AG20443 (cell line): ENCODE measurements at regions not wholly inside any gene's neighbourhood (a gene's known extent, or its start where the extent isn't known, plus 50 kb on each side); places are given as distances from the start of the nearest gene placed in this dataset.
A peak's percentile ranks its signal among the peaks of the same experiment; 100 is the strongest.

Experiments used
- DNase-seq: peaks from one replicate; pipeline ENCODE4 v3.0.0; 2012; ENCODE audit warnings: low spot score, mixed read lengths

DNA sequence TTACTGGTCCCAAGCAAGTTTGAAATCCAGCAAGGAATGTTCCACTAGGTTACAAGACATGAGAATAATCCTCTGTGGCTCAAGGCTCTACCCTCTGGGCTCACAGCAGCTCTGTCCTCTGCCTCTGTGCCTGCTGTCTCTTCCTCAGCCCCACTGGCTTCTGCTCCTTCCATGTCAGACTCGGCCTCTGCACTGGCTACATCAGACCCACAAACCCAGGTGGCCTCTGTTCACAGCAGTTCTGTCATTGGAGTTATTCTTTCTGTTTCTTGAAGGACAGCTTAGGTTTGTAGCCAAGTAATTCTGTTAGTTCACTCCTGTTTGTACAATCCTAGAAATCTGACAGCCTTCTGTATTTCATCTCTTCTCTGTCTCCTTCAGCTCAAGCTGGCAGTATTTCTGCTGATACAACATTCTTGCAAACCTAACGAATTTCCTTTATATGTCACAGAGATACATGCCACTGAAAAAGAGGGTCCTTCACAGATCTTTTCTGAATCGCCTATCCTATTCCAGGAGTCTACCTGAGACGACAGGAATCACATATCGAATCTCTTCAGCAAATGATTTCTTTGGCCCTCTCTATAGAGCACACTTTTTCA, 227.8 kb upstream of the PLSCR5 start:
- no peak for DNase-seq

- DNase-seq: no peak
These were observed 226.5 kb upstream of the PLSCR5 start for GRCh38 chr3:146831659-146832058.

GRCh38 chr3:146830231-146830630, 225.1 kb upstream of the PLSCR5 start:
- DNase-seq: no peak

DNA sequence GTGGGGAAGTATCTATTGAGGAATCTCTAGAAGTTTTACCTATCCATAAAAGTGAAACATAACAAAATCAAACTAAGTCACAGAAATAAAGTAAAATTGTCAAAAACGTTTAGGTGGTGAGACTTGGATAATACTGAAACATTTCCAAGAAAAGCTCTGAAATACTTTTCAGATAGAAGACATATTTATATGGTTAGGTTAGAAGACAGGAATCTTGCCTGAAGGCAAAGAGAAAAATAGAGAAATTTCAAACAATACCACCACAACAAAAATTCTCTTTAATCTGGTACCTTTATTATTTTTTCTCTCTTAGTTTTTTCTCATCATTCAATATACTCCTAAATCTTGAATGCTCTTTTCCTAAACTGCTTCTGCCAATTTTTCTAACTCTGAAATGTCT, 222.7 kb upstream of the PLSCR5 start:
- DNase-seq: no peak

GRCh38 chr3:146823622-146824021, 218.5 kb upstream of the PLSCR5 start:
- DNase-seq: no peak

DNA sequence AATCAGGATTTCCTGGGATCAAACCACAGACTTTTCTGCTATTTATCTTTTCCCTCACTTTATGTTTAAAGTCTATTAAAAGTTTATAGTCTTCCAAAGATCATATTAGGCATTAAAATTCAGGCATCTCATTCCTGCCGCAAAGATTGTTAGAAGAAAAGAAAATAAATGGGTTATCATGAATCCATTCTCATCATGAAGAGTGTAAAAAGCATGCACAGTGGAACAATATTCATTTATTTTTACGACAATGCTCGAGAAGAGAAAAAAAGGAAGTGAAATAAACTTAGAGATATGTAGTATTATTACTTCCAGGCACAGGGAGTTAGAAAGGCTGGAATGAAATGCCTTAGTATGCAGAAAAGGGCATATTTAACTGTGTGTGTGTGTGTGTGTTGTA, 213.7 kb upstream of the PLSCR5 start:
- DNase-seq: no peak

DNA sequence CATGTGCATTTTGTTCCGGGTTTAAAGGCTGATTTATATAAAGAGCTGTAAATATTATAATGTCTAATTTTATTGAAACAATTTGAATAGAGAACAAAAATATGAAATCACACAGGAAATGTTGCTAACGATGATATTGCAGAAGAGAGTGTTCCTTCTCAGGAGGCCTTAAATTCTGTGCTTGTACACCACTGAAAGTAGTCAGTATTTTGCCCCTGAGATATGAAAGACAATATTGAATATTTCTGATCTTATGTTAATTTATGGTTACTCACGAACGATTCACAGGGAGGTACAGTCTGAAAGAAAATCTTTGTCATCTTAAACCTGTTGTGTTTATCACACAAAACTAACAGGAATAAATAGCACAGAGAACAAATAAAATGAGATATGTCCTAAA, 213.2 kb upstream of the PLSCR5 start:
- DNase-seq: no peak

- peak; percentile 13 for DNase-seq
These were observed 212.6 kb upstream of the PLSCR5 start for GRCh38 chr3:146817704-146818103.

DNA sequence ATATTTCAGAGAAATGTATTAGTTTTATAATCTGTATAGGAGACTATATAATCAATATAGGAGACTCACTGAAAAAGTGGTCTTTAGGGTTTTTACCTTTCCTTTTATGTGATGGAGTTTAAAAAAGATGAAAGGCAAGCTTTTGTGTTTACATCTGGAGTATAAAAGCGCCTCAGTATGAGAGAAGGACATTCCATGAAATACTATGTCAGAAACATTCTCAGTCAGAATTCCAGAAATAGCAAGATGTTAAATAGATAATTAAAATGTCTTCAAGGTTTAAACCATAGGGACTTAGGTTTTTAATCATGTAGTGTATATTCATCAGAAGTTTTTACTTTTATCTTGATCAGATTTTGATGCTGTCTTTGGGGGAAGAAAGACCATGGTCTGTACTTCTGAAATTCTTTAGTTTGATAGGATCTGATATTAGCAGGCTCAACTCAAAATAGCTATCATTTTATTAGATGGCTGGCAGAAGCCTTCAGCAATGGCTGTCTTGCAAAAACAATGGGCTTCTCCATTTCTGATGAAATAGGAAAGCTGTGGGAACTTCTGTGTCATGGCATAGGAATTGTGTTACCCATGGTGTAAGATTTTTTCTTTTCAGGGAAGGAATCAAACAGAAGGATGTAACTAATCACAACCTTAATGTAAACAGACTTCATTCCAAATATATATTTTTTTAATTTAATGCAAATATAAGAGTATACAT, 209.6 kb upstream of the PLSCR5 start:
- DNase-seq: peak; percentile 37

DNA sequence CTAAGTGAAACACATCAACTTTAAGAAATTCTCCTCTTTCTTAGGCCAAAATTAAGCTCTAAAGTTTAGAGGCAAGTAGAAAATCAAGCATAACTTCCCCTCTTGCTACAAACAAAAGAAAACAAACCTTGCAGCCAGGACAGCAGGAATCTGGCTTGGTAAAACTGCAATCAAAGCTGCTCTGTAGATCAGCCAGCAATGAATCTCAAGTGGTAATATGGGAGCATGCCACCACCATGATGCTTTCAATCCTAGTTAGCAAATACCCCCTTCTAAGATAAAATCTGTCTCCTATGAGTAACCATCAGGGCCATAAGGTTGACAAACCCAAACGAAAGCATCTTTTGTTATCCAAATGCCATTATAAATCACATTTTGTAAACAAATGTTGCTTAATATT, 208.3 kb upstream of the PLSCR5 start:
- DNase-seq: peak; percentile 5

GRCh38 chr3:146803745-146804144, 198.6 kb upstream of the PLSCR5 start:
- peak; percentile 86 for DNase-seq

DNA sequence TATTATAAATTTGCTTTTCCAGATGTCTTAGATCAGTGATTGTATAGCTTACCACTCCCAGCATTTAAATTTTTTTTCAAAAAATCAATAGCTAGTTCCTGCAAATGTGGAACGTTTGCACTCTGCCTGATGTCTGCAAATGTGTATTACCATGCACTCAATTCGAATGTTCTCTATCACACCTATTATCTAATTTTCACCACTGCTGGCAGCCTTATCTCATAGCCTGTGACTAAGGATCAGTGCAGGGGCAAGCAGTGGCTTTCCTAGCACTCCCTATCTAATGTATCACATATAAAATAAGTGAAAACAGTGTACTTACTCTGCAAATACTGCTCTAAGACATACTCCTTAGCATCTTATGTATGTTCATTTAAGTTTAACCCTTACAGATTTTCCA, 196.3 kb upstream of the PLSCR5 start:
- no peak for DNase-seq

- no peak for DNase-seq
These were observed 195.3 kb upstream of the PLSCR5 start for GRCh38 chr3:146800484-146800883.

GRCh38 chr3:146796078-146796477, 190.9 kb upstream of the PLSCR5 start:
- DNase-seq: no peak

GRCh38 chr3:146783446-146783845, 178.3 kb upstream of the PLSCR5 start:
- DNase-seq: no peak

DNA sequence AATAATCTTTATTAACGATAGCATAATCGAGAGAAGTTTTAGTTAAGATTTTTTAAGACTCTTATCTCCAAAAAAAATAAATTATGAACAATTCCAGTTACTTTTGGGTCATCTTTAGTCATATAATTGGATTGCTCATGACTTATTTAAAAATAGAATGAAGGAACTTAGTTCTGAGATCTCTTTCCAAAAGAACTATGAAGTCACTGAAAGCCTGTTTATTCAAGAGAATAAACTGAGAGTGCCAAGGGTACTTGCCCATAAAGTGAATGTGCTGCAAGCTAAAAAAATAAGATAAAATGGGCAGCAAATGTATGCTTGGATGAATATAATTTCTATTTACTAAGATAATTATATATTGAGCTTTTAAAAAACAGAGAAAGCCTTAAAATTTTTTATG, 176.5 kb upstream of the PLSCR5 start:
- DNase-seq: peak; percentile 14

- no peak for DNase-seq
These were observed 175.9 kb upstream of the PLSCR5 start for GRCh38 chr3:146781059-146781458.

- no peak for DNase-seq
These were observed 175.1 kb upstream of the PLSCR5 start for GRCh38 chr3:146780251-146780650.

DNA sequence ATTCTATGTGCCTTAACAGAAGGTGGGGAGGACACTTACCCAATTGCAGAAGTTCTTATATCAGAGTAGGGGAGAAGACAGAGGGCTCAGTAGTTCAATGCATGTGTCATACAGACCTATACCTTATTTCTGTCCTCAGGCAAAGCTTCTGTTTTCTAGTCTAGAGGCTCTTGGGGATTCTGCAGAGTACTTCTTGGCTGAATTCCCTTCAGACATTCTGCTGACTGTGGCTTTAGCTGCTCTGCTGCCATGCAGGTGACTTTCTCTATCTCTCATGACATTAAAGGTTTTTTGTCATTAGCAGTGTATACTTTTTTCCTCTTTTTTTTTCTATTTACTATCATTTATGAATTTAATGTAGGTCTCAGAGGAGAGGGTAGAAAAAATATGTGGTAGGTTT, 172.8 kb upstream of the PLSCR5 start:
- DNase-seq: no peak

DNA sequence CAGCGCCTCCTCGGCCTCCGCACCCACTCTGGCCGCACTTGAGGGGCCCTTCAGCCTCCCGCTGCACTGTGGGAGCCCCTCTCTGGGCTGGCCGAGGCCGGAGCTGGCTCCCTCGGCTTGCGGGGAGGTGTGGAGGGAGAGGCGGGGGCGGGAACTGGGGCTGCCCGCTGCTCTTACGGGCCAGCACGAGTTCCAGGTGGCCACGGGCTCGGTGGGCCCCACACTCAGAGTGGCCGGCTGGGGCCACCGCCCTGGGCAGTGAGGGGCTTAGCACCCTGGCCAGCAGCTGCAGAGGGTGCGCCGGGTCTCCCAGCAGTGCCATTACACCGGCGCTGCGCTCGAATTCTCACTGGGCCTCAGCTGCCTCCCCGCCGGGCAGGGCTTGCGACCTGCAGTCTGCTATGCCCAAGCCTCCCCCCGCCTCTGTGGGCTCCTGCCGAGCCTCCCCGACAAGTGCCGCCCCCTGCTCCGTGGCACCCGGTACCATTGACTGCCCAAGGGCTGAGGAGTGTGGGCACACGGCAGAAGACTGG, 167.1 kb upstream of the PLSCR5 start:
- no peak for DNase-seq

GRCh38 chr3:146770881-146771280, 165.7 kb upstream of the PLSCR5 start:
- no peak for DNase-seq

DNA sequence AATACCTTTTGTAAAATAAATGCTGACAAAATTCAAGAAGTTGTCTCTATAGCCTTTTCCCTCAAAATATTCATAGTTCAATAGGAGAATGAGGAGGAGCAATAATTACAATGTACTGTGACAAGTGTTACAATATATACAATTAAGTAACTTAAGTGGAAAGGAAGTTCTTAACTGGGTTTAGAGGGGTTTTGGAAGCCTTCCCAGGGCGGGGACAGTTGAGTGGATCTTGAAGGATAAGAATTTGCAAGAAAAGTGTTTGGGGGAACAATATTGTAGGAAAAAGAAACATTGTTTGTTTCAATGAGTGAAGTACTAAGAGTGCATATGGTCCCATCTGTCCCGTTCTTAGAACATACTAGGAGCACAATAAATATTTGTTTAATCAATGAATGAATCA, 165.2 kb upstream of the PLSCR5 start:
- no peak for DNase-seq

DNA sequence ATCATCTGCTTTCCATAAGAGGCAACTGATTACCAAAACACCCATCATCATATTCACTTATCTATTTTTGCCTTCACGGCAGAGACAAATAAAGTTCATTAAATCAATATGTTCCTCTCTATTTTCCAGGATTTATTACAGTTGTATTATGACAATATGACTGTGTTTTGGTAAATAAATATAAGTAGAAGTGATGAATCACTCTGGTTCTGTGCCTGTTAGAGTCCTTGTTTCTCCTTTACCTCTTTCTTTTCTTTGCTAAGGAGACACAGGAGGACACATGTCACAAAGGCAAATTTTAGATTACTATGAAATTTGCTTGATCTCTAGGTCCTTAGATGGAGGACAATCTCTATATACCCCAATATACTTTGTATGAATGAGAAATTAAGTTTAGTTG, 152.6 kb upstream of the PLSCR5 start:
- no peak for DNase-seq

DNA sequence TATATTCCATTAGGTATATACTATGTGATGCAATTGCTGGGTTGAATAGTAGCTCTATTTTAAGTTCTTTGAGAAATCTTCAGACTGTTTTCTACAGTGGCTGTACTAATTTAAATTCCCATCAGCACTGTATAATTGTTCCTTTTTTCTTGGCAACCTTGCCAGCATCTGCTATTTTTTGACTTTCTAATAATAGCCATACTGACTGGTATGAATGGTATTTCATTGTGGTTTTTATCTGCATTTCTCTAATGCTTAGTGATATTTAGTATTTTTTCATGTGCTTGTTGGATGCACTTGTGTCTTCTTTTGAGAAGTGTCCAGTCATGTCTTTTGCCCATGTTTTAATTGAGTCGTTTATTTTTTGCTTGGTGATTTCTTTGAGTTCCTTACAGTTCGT, 145.1 kb upstream of the PLSCR5 start:
- DNase-seq: no peak
